HTR-8/SVneo (cell line): ENCODE measurements at regions not wholly inside any gene's neighbourhood (a gene's known extent, or its start where the extent isn't known, plus 50 kb on each side); places are given as distances from the start of the nearest gene placed in this dataset.

ENCODE experiments used
- DNase-seq: peaks from one replicate; pipeline ENCODE4 v3.0.0; 2011; ENCODE audit warnings: low spot score, mixed read lengths; ENCODE audit not compliant: insufficient read length
- FAIRE-seq: peaks from 2 replicates; lab custom pipeline; 2011; peaks lifted over from hg19 to GRCh38; lab: Jason Lieb, UNC

GRCh38 chr4:56757821-56758411 lies 63.6 kb downstream of the SPINK2 start:
- no peak for FAIRE-seq
- peak; percentile 78 for DNase-seq

- DNase-seq (no peak), FAIRE-seq (no peak)
Measured at GRCh38 chr4:56757261-56757746, 64.2 kb downstream of the SPINK2 start.

GRCh38 chr4:56755901-56756300 lies 65.6 kb downstream of the SPINK2 start:
- DNase-seq (peak; percentile 35), FAIRE-seq (no peak)

GRCh38 chr4:56752985-56753384 lies 68.5 kb downstream of the SPINK2 start:
- no peak for DNase-seq
- no peak for FAIRE-seq

- FAIRE-seq (no peak), DNase-seq (no peak)
Measured at GRCh38 chr4:56750231-56750630, 69.1 kb upstream of the HOPX start.

GRCh38 chr4:56748271-56748670 lies 67.2 kb upstream of the HOPX start:
- DNase-seq (no peak), FAIRE-seq (no peak)

GRCh38 chr4:56746639-56747038 lies 65.5 kb upstream of the HOPX start:
- no peak for FAIRE-seq

GRCh38 chr4:56745042-56745441 lies 63.9 kb upstream of the HOPX start:
- FAIRE-seq: no peak
- no peak for DNase-seq

More at GRCh38 chr4:56746639-56747038, 65.5 kb upstream of the HOPX start:
- DNase-seq: no peak

GRCh38 chr4:56744030-56744429 lies 62.9 kb upstream of the HOPX start:
- FAIRE-seq: no peak
- DNase-seq: no peak

GRCh38 chr4:56743550-56743949 lies 62.5 kb upstream of the HOPX start:
- DNase-seq (no peak), FAIRE-seq (no peak)

GRCh38 chr4:56742080-56742871 lies 61.2 kb upstream of the HOPX start:
- FAIRE-seq (no peak), DNase-seq (no peak)

- FAIRE-seq: no peak
- DNase-seq: no peak
Measured at GRCh38 chr4:56741595-56741994, 60.5 kb upstream of the HOPX start.

- FAIRE-seq (no peak), DNase-seq (no peak)
Measured at GRCh38 chr4:56739066-56739777, 58.1 kb upstream of the HOPX start.

- DNase-seq (no peak), FAIRE-seq (no peak)
Measured at GRCh38 chr4:56737666-56738065, 56.6 kb upstream of the HOPX start.

GRCh38 chr4:56733352-56733751 lies 52.3 kb upstream of the HOPX start:
- DNase-seq: no peak
- FAIRE-seq: no peak

- DNase-seq (no peak), FAIRE-seq (no peak)
Measured at GRCh38 chr4:56732301-56732700, 51.2 kb upstream of the HOPX start.

GRCh38 chr4:56731857-56732256 lies 50.8 kb upstream of the HOPX start:
- no peak for DNase-seq
- no peak for FAIRE-seq
